ENCODE measurements at regions not wholly inside any gene's neighbourhood (a gene's known extent, or its start where the extent isn't known, plus 50 kb on each side); places are given as distances from the start of the nearest gene placed in this dataset.

DNA sequence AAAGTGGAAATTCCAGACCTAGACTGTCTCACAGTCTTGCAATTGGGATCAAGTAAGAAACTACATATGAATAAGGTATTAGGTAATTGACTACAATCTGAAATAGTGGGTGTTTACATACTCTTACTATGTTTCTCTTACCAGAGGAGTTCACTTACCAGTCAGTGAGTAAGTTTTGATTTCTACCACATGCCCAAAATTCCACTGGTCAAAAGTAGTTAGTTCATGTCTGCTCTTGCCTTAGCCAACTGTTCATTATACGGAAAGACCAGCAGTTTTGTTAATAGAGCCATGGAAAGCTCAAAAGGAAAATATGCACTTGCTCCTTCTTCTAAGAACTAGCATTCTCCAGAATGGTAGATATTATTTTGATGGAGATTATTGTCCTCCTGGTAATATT, 490.8 kb downstream of the RFC3 start:
- no peak for DNase-seq (ENCODE audit: low spot score)

DNA sequence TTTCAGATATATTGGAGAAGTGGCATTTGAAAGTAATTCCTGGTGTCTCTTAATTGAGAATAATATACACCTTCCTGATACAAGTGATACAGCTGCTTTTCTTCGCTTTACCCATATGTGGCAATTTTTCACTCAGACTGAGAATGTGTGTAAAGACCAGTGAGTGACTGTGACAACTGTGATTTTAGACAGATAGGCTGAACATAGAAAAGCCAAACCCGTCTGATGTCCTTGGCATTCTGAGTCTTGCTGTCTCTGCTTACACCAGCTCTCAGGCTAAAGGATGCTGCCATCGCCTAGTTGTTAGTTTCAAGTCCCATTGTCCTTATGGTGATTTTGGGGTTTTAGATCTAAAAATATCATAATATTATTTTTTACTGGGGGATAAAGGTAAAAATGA, 492.6 kb downstream of the RFC3 start:
- DNase-seq (ENCODE audit: low spot score), result no peak

DNA sequence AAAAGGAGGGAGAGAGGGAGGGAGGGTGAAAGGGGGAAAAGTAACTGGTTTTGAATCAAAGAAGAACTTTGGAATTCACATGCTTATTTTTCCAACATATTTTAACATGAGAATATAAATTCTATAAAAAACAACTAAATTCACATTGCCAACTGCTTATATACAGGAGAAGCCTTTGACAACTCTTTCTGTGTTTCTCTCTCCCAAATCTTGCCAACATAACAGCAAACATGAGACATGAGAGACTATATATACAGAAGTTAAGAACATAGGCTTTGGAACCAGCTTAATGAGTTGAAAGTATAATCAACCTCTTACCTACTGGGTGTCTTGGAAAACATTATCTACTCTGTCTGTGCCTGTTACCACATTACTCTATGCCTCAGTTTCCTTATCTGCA, 493.3 kb downstream of the RFC3 start:
- no peak for DNase-seq (ENCODE audit: low spot score)

DNA sequence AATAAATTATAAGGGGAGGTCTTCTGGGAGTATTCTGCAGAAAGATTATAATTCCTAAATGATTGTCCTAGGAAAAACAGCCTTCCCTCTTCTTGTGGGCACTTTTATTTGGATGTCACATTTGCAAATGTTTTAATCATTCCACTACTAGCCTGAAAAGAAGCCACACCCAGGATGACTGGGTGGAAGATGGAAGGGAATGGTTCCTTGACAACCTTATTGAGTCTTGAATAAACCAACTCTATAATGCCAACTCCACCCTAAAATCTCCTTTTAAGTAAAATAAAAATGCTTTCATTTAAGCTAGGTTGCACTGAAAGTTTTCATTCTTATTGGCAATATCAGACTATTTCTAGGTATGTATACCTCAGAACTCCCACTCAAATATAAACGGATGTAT, 494.6 kb downstream of the RFC3 start:
- no peak for DNase-seq (ENCODE audit: low spot score)

DNA sequence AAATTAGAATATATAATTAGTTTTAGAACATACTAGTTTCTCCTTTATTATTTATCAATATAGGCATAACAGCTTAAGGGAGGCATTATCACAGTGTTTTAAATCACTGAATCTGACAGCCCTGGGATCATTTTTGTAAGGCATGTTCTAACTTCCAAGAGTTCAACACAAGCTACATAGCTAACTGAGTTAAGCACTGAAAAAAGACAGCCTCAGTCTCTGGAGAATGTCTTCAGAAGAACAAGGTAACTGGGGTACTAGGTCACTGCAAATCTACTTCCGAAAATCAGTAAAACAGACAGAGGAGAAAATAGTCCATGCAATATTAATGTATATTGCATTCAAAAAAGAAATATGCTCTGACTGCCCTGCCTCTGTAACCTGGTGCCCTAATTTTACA, 502.1 kb downstream of the RFC3 start:
- peak; percentile 48 for DNase-seq (ENCODE audit: low spot score)

DNA sequence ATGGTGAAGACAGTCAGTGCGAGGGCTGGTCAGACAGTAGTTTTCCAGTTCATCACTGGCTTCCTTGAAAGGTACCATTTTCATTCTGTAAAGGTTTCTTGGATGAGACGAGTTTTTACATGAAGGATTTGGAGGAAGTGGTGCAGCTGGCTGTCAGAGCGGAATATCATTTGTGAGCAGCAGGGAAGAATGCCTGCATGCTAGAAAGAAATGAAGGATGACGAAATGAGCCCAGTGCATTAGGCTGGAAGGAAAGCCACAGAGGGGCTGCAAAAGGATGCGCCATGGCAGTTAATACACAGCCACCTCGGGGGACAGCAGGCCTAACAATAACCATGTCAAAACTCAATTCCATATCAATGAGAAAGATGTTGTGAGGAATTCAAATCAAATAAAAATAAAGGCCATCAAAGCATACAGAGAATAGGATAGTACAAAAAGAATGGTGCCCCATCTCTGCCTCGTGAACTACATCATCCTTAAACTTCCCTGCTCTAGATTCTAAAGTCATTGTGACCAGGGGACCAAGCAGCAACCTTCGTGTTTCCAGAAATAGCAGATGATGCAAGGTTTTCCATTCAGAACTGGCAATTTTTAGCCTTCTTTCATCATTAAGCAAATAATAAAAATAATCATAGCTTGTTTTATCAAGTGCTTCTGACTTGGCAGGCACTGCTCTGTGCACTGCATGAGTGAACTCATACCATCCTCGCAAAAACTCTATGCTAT, 504.2 kb downstream of the RFC3 start:
- DNase-seq (ENCODE audit: low spot score), result no peak

DNA sequence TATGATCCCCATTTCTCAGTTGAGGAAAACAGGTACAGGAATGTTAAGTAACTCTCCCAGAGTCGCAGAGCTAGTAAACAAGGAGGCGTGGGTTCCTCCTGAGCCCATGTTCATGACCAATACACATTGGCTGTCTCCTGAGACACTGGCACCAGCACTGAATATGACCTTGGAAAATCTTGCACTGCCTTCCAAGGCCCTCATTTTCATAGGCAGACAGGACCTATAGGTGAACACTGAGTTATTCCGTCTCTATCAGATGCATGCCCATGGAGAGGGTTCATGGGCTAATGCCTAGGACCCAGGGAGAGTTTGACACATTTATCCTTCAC, 504.8 kb downstream of the RFC3 start:
- DNase-seq (ENCODE audit: low spot score), result no peak

DNA sequence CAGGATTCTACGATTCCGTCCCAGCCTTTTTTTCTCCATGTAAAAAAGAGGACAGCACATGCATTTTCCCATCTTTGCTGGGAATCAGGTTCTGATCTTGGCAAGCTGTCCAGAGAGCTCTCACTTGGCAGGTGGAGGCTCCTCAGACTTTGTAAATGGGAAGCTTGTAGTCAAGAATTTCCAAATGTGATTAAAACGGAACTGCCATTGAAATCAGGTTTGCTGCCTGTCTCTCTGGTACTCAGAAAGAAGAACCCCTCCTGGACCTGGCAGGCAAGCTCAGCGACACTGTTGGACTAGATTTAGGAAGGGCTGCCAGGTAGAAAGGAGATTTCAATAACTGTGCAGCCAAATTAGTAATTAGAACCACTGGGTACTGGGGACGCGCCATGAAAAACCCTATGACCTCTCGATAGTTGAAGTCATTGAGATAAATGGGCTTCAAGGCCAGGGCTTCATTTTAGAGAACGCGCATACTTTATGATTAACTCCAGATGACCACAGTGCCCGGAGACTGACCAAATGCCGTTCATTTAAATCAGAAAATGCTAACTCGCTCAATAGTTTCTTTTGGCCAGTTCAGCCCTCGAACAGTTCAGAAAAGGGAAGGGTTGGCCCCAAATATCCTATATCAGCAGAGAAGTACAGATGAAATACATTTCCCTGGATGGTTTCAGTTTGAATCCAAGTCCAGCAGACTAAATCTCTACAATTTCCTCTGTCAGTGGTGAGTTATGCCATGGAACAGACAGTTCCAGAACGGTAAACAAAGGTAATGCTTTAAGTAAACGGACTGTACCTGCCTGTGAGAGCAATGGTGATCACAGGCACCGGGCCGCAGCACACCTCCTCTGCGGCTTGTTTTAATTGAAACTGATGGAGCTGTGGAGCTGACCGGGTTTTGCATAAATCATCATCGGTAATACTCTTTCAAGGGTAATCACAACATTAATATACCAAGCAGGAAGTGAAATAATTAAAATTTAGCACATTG, 517.4 kb downstream of the RFC3 start:
- no peak for DNase-seq (ENCODE audit: low spot score)

DNA sequence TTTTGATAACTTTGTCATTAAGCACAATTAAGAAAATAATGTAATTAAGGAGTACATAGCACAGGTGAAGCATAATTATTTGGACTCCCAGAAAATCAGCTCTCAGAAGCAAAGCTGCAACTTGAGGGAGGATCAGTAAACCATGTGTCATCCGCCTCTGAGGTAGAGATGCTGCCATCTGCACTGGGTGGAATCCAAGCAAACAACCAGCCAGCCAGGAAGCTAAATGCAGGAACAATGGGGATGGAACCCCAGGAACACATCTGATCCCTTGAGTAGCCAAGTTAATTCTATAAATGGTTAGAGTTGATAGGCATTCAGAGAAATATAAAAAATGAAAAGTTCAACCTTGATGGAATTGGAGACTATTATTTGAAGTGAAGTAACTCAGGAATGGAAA, 520.2 kb downstream of the RFC3 start:
- no peak for DNase-seq (ENCODE audit: low spot score)

DNA sequence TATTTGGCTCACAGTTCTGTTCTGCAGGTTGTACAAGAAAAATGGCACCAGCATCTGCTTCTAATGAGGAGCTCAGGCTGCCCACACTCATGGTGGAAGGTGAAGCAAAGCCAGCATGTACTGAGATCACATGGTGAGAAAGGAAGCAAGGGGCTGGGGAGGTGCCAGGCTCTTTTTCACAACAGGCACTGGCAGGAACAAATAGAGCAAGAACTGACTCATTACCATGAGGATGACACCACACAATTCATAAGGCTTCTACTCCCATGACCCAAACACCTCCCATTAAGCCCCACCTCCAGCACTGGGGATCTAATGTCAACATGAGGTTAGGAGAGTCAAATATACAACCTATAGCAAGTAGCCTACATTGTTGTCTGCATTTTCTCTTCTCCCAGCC, 522.6 kb downstream of the RFC3 start:
- DNase-seq (ENCODE audit: low spot score), result no peak

DNA sequence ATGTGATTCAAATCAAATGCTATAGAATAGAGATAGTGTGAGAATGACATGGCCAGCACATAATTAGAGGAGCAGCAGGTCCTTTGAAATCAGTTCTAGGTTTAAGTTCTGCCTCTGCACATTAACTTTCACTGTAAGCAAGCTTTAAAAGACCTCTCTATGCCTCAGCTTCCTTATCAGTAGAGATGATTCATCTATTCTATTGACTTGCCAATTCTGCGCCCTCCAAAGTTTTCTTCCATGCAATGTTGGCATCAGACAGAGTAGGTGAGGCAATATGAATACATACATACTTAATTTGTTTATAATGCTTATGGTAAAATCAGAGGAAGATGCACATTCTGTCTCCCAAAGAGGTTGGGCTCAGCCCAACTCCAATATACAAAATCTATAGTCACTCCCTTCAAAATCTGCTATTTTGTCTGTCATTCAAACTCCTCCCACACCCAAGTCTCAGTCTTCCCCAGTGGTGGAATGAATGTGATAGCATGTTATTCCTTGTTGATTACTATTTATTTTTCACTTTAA, 525.5 kb downstream of the RFC3 start:
- no peak for DNase-seq (ENCODE audit: low spot score)

DNA sequence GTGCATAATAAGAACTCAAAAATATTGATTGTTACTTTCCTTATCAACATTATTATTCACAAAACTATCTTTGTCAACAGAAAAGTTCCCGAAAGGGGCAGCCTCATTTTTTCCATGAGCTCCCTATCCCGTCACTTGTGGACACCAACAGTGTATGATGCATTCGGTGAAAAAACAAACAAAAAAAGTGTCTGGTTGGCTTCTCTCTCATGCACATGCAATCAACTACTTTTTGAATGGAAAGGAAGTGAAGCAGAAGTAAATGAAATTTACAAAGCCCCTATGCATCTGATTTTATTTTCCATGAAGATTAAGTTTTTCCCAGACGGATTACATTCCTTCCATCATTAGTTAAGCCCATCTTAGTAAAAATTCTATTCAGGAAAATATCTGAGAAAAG, 526.9 kb downstream of the RFC3 start:
- DNase-seq (ENCODE audit: low spot score), result no peak

DNA sequence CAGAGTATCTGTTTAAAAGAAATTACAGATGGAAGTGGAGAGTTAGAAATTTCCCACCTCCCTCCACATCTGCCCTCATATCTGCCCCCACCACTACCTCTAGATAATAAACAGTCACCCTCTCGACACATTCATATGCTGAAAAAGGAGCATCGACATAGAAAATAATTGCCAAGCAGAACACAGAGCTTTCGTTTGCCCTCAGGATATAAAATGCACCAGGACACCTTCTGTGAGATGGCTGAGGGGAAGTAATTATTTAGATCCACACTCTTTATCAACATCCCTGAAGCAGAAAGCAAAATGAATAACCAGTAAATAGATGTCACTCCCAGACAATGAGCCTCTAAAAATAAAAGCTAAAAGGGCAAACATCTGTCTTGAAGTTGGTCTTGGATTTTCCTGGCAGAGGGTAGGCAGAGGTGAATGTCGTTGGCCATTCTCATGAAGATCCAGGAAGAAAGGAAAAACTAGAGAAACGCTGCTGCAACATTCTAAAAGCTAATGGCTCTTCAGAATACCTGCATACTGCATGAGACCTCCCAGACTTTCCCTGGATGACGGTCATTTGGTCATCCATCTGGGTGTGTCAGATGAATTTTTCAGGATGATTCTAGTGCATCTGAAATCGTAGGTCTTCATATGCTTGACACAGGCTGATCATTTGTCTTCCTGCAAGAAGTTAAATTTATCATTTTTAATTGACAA, 527.5 kb downstream of the RFC3 start:
- no peak for DNase-seq (ENCODE audit: low spot score)

DNA sequence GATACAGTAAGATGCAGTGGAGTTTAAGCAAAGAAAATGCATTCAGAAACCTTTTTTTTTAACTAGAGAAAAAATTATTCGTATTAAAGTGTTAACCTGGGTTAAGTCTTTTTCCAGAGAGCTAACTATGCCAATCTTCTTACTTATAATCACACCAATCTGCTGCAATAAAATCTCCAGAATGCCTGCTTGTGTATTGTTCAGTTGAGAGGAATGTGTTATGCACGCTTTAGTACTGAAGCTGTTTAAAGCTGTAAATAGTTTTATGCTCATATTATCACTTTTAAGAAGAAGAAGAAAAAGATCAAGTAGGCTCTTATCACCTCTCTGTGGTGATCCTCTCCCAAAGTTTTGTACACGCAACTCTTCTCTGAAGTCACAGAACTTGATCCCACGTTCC, 528.7 kb downstream of the RFC3 start:
- no peak for DNase-seq (ENCODE audit: low spot score)

DNA sequence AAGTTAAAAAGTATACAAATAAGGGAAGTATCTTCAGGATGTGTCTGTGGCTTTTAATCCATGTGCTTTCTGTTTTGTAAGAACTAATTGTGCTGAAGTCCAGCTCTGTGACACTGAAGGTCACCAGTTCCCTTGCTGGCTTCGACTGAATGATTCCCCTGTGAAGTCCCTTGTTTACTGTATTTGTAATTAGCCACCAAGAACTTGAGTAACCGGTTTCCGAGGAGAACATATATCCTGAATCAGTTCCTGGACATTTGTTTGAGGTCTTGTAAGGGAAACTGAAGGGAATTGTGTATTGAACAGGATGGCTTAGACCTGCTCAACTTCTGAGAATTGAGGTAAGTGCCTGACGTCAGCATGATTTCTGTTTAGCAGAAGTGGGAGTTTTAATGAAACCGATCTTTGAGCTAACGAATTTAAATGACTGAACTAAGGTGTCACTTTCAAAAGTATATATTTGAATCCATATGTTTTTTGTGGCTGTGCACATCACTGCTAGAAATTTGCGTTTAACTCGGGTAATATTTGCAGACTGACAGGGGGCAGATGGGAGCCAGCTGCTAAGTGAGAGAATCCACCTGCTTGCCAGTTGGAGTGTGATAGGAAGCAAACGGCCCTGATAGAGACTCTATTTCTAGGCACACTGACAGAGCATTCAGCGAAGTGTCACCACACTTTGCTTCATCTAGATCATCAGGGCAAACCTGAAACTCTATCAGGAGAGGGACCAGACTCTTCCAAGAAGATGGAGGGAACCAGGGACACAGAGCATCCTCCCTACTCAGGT, 530.0 kb downstream of the RFC3 start:
- DNase-seq (ENCODE audit: low spot score), result no peak

DNA sequence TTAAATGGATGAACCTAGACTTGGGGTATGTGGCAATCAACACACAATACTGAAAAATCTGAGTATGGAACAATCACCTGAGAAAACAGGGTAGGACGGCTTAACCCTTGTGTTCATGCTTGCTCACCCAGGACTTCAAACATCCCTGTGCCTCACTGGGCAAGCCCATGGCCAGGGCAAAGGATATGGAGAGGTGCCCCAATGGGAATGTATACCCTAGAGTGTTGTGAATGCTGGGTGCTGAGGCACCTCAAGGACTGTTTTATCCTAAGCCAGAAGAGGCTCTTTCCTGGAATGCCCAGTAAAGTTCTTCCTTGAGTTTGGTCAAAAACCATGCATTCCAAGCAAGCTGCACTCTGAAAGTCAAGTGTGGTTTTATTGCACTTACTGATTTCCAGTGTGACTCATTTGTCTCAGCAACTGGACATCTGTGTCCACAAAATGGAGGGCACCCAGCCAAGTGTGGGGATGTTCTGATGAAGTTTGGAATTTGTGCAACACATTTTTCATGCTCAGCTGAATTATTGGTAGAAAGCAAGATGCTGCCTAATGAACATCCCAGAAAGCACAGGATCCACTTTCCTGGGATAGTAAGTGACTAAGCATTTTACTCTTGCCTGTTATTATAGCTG, 531.3 kb downstream of the RFC3 start:
- DNase-seq (ENCODE audit: low spot score), result peak; percentile 56

DNA sequence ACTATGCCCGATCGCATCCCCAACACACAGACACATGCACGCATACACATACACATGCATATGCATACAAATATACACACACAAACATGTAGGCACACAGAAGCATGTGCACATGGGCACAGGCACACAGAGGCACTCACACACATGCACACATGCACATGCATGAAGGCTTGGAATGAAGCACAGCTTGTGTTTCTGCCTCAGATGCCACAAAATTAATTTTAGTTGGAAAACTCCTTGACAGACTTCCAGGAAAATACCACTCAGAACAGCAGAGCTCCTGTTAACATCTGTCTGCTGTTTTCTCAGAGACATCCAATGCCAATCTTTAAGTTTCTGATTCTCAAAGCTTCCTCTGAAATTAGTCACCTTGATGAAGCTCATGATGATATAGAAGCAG, 532.7 kb downstream of the RFC3 start:
- DNase-seq (ENCODE audit: low spot score), result no peak

DNA sequence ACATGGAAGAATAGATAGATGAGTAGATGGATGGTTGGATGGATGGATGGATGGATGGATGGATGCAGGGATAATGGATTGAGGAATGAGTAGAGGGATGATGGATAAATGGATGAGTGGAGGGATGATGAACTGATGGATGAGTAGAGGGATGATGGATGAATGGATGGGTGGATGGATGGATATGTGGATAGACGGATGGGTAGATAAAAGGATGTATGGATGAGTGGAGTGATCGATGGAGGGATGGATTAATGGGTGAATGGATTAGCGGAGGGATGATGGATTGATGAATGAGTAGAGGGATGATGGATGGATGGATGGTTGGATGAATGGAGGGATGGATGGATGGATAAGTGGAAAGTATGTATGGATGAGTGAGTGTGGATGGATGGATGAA, 533.2 kb downstream of the RFC3 start:
- no peak for DNase-seq (ENCODE audit: low spot score)

DNA sequence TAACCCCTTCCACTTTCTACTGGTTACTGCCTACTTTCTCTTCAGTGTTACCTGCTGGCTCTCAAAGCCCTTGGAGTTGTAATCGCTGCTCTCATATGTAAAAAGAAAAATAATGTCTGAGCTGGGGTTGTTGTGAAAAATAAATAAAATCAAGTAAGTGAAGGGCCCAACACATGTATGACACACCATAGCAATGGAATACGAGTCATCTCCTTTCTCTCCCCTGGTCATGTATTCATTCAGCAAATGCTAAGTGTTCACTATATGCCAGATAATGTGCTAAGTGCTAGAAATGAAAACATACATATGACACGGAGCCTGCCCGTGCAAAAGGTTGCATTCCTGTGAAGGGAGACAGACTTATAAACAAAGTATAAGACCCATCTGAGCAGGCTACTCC, 535.0 kb downstream of the RFC3 start:
- DNase-seq (ENCODE audit: low spot score), result no peak

DNA sequence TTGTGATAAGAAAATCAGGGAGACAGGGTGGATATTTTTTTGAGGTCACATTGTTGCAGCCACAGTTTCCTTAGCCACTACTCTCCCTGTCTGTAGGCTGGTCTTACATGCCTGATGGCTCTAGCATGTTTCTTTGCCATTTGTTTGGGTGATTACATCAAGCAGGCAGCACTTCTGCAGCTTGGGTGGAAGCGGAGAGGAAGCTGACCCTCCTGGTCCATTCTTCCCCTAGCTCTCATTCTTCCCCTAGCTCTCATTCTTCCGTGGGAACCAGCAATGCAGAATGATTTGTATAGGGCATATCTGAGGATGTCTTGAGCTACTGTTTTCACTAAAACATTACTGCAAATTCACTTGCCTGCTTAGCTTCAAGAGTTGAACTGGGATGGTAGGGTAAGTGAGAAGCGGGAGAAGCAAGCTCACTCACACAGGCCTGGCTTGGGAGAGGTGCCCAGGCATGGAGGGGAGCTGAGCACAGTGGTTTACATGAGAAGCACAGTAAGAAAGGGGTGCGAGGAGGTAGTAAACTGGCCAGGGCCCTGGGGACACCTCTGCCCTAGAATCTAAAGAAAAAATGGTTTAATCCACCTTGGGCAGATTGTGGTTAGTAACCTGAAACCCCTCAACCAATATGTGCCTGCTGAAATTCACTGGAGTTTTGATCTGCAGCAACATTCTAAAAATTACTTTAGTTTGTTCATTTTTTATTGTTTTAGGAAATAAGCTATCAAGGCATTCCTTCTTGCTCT, 538.9 kb downstream of the RFC3 start:
- no peak for DNase-seq (ENCODE audit: low spot score)
